ENCODE measurements at regions not wholly inside any gene's neighbourhood (a gene's known extent, or its start where the extent isn't known, plus 50 kb on each side); places are given as distances from the start of the nearest gene placed in this dataset.

GRCh38 chr9:591292-591691 is 250.2 kb upstream of the DMRT1 start:
- no peaks in the 10 kb centered on the region for H3K27me3 ChIP-seq (ENCODE audit: insufficient read depth, low read length)
- H3K27ac ChIP-seq (ENCODE audit: low read length): no peak overlapping the region
- no peaks in the 10 kb centered on the region for H3K36me3 ChIP-seq (ENCODE audit: insufficient read depth, low read depth, low read length)
- no peak overlapping the region for H3K4me3 ChIP-seq (ENCODE audit: low read length)
- H3K4me1 ChIP-seq (ENCODE audit: insufficient read depth, low read length): peaks cover 8% of the 10 kb centered on the region; the same call in 1 of the 2 replicates
- H3K9ac ChIP-seq (ENCODE audit: low read depth, low read length): no peak overlapping the region
- H3K9me3 ChIP-seq (ENCODE audit: insufficient read depth, low read depth, low read length): no peaks in the 10 kb centered on the region

GRCh38 chr9:592225-592624 is 249.3 kb upstream of the DMRT1 start:
- no peaks in the 10 kb centered on the region for H3K27me3 ChIP-seq (ENCODE audit: insufficient read depth, low read length)
- no peaks in the 10 kb centered on the region for H3K9me3 ChIP-seq (ENCODE audit: insufficient read depth, low read depth, low read length)
- no peak overlapping the region for H3K27ac ChIP-seq (ENCODE audit: low read length)
- no peak overlapping the region for H3K9ac ChIP-seq (ENCODE audit: low read depth, low read length)
- H3K36me3 ChIP-seq (ENCODE audit: insufficient read depth, low read depth, low read length): no peaks in the 10 kb centered on the region
- no peak overlapping the region for H3K4me3 ChIP-seq (ENCODE audit: low read length)
- peaks cover 8% of the 10 kb centered on the region; the same call in 1 of the 2 replicates for H3K4me1 ChIP-seq (ENCODE audit: insufficient read depth, low read length)

GRCh38 chr9:592733-593132 is 248.8 kb upstream of the DMRT1 start:
- H3K9ac ChIP-seq (ENCODE audit: low read depth, low read length): no peak overlapping the region
- H3K4me3 ChIP-seq (ENCODE audit: low read length): no peak overlapping the region
- peaks cover 8% of the 10 kb centered on the region; the same call in 1 of the 2 replicates for H3K4me1 ChIP-seq (ENCODE audit: insufficient read depth, low read length)
- no peak overlapping the region for H3K27ac ChIP-seq (ENCODE audit: low read length)
- H3K36me3 ChIP-seq (ENCODE audit: insufficient read depth, low read depth, low read length): no peaks in the 10 kb centered on the region
- H3K9me3 ChIP-seq (ENCODE audit: insufficient read depth, low read depth, low read length): no peaks in the 10 kb centered on the region
- no peaks in the 10 kb centered on the region for H3K27me3 ChIP-seq (ENCODE audit: insufficient read depth, low read length)

- H3K27ac ChIP-seq (ENCODE audit: low read length): no peak overlapping the region
- H3K4me1 ChIP-seq (ENCODE audit: insufficient read depth, low read length): peaks cover 8% of the 10 kb centered on the region; the same call in 1 of the 2 replicates
- H3K27me3 ChIP-seq (ENCODE audit: insufficient read depth, low read length): no peaks in the 10 kb centered on the region
- H3K9ac ChIP-seq (ENCODE audit: low read depth, low read length): no peak overlapping the region
- H3K36me3 ChIP-seq (ENCODE audit: insufficient read depth, low read depth, low read length): no peaks in the 10 kb centered on the region
- no peak overlapping the region for H3K4me3 ChIP-seq (ENCODE audit: low read length)
- H3K9me3 ChIP-seq (ENCODE audit: insufficient read depth, low read depth, low read length): no peaks in the 10 kb centered on the region
These were observed 247.7 kb upstream of the DMRT1 start for GRCh38 chr9:593809-594208.

GRCh38 chr9:596703-597102 is 244.8 kb upstream of the DMRT1 start:
- peaks cover 3% of the 10 kb centered on the region; the same call in 1 of the 2 replicates for H3K4me1 ChIP-seq (ENCODE audit: insufficient read depth, low read length)
- no peak overlapping the region for H3K27ac ChIP-seq (ENCODE audit: low read length)
- H3K4me3 ChIP-seq (ENCODE audit: low read length): no peak overlapping the region
- no peaks in the 10 kb centered on the region for H3K36me3 ChIP-seq (ENCODE audit: insufficient read depth, low read depth, low read length)
- H3K9ac ChIP-seq (ENCODE audit: low read depth, low read length): no peak overlapping the region
- no peaks in the 10 kb centered on the region for H3K9me3 ChIP-seq (ENCODE audit: insufficient read depth, low read depth, low read length)
- no peaks in the 10 kb centered on the region for H3K27me3 ChIP-seq (ENCODE audit: insufficient read depth, low read length)

- no peak overlapping the region for H3K9ac ChIP-seq (ENCODE audit: low read depth, low read length)
- no peaks in the 10 kb centered on the region for H3K4me1 ChIP-seq (ENCODE audit: insufficient read depth, low read length)
- H3K36me3 ChIP-seq (ENCODE audit: insufficient read depth, low read depth, low read length): no peaks in the 10 kb centered on the region
- H3K4me3 ChIP-seq (ENCODE audit: low read length): no peak overlapping the region
- H3K27ac ChIP-seq (ENCODE audit: low read length): no peak overlapping the region
- no peaks in the 10 kb centered on the region for H3K9me3 ChIP-seq (ENCODE audit: insufficient read depth, low read depth, low read length)
- H3K27me3 ChIP-seq (ENCODE audit: insufficient read depth, low read length): no peaks in the 10 kb centered on the region
These were observed 241.5 kb upstream of the DMRT1 start for GRCh38 chr9:600006-600405.

GRCh38 chr9:602716-603115 is 238.8 kb upstream of the DMRT1 start:
- no peak overlapping the region for H3K4me3 ChIP-seq (ENCODE audit: low read length)
- H3K27ac ChIP-seq (ENCODE audit: low read length): no peak overlapping the region
- no peak overlapping the region for H3K9ac ChIP-seq (ENCODE audit: low read depth, low read length)
- H3K27me3 ChIP-seq (ENCODE audit: insufficient read depth, low read length): no peaks in the 10 kb centered on the region
- no peaks in the 10 kb centered on the region for H3K4me1 ChIP-seq (ENCODE audit: insufficient read depth, low read length)
- no peaks in the 10 kb centered on the region for H3K9me3 ChIP-seq (ENCODE audit: insufficient read depth, low read depth, low read length)
- H3K36me3 ChIP-seq (ENCODE audit: insufficient read depth, low read depth, low read length): no peaks in the 10 kb centered on the region

- no peaks in the 10 kb centered on the region for H3K27me3 ChIP-seq (ENCODE audit: insufficient read depth, low read length)
- no peak overlapping the region for H3K4me3 ChIP-seq (ENCODE audit: low read length)
- H3K4me1 ChIP-seq (ENCODE audit: insufficient read depth, low read length): no peaks in the 10 kb centered on the region
- no peak overlapping the region for H3K9ac ChIP-seq (ENCODE audit: low read depth, low read length)
- H3K9me3 ChIP-seq (ENCODE audit: insufficient read depth, low read depth, low read length): no peaks in the 10 kb centered on the region
- no peaks in the 10 kb centered on the region for H3K36me3 ChIP-seq (ENCODE audit: insufficient read depth, low read depth, low read length)
- H3K27ac ChIP-seq (ENCODE audit: low read length): no peak overlapping the region
These were observed 238.4 kb upstream of the DMRT1 start for GRCh38 chr9:603126-603525.

- Histone ChIP-seq H3K27ac (ENCODE audit: low read length) (no peak overlapping the region), H3K4me1 (ENCODE audit: insufficient read depth, low read length) (no peaks in the 10 kb centered on the region), H3K9me3 (ENCODE audit: insufficient read depth, low read depth, low read length) (no peaks in the 10 kb centered on the region), H3K27me3 (ENCODE audit: insufficient read depth, low read length) (no peaks in the 10 kb centered on the region), H3K4me3 (ENCODE audit: low read length) (no peak overlapping the region), H3K9ac (ENCODE audit: low read depth, low read length) (no peak overlapping the region), H3K36me3 (ENCODE audit: insufficient read depth, low read depth, low read length) (no peaks in the 10 kb centered on the region)
These were observed 234.1 kb upstream of the DMRT1 start for GRCh38 chr9:607417-607816.

GRCh38 chr9:613771-614347 is 227.6 kb upstream of the DMRT1 start:
- Histone ChIP-seq H3K4me3 (ENCODE audit: low read length) (no peak overlapping the region), H3K9ac (ENCODE audit: low read depth, low read length) (no peak overlapping the region), H3K27ac (ENCODE audit: low read length) (no peak overlapping the region), H3K9me3 (ENCODE audit: insufficient read depth, low read depth, low read length) (no peaks in the 10 kb centered on the region), H3K4me1 (ENCODE audit: insufficient read depth, low read length) (no peaks in the 10 kb centered on the region; the same call in 1 of the 2 replicates), H3K36me3 (ENCODE audit: insufficient read depth, low read depth, low read length) (no peaks in the 10 kb centered on the region), H3K27me3 (ENCODE audit: insufficient read depth, low read length) (no peaks in the 10 kb centered on the region)

- no peaks in the 10 kb centered on the region for H3K9me3 ChIP-seq (ENCODE audit: insufficient read depth, low read depth, low read length)
- no peaks in the 10 kb centered on the region; the same call in 1 of the 2 replicates for H3K4me1 ChIP-seq (ENCODE audit: insufficient read depth, low read length)
- no peaks in the 10 kb centered on the region for H3K27me3 ChIP-seq (ENCODE audit: insufficient read depth, low read length)
- no peak overlapping the region for H3K27ac ChIP-seq (ENCODE audit: low read length)
- no peak overlapping the region for H3K9ac ChIP-seq (ENCODE audit: low read depth, low read length)
- no peaks in the 10 kb centered on the region for H3K36me3 ChIP-seq (ENCODE audit: insufficient read depth, low read depth, low read length)
- H3K4me3 ChIP-seq (ENCODE audit: low read length): no peak overlapping the region
These were observed 227.1 kb upstream of the DMRT1 start for GRCh38 chr9:614431-614830.

GRCh38 chr9:615756-616155 is 225.7 kb upstream of the DMRT1 start:
- Histone ChIP-seq H3K4me3 (ENCODE audit: low read length) (no peak overlapping the region), H3K9me3 (ENCODE audit: insufficient read depth, low read depth, low read length) (no peaks in the 10 kb centered on the region), H3K4me1 (ENCODE audit: insufficient read depth, low read length) (no peaks in the 10 kb centered on the region; the same call in 1 of the 2 replicates), H3K9ac (ENCODE audit: low read depth, low read length) (no peak overlapping the region), H3K27ac (ENCODE audit: low read length) (no peak overlapping the region), H3K27me3 (ENCODE audit: insufficient read depth, low read length) (no peaks in the 10 kb centered on the region), H3K36me3 (ENCODE audit: insufficient read depth, low read depth, low read length) (no peaks in the 10 kb centered on the region)
